ENCODE measurements at regions not wholly inside any gene's neighbourhood (a gene's known extent, or its start where the extent isn't known, plus 50 kb on each side); places are given as distances from the start of the nearest gene placed in this dataset.

DNA sequence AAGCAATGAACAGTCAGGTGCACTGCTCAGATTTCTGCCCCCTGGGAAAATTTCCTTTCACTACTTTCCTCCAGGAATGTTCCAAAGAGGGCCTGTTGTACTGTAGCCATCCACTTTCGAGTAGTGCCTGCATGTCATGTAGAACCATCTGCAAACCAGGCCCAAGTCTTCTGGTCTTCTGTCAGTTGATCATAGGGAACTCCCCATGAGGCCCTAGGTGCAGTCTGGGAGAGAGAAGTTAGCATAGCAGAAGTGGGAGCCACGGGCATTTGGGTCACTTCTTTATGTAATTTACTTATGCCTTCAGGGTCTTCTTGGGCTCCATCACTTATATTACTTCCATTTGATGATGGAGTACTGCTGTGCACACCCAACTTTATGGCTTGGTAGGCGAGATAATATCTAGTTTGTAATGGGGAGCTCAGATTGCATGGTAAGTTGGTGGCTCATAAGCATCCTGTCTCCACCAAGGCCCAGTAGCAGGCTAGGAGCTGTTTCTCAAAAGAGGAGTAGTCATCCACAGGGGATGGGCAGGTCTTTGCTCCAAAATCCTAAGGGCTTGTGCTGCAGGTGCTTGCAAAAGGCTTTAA is 151.4 kb downstream of the NFKBIZ start:
- no peak overlapping the region for H3K4me3 ChIP-seq (ENCODE audit: low read depth, low read length)
- no peaks in the 10 kb centered on the region for H3K4me1 ChIP-seq (ENCODE audit: control insufficient read depth, insufficient read depth, low read length)
- no peaks in the 10 kb centered on the region for H3K36me3 ChIP-seq (ENCODE audit: control insufficient read depth in 2 of 2, insufficient read depth in 1 of 2, low read length in 2 of 2)
- H3K9me3 ChIP-seq (ENCODE audit: control insufficient read depth, insufficient read depth, low read depth, low read length), result no peaks in the 10 kb centered on the region
- POLR2A ChIA-PET, result no interaction called here
- CTCF ChIA-PET, result no interaction called here
- TF ChIP-seq ZNF169 (tag by site-specific recombination; IDR thresholded peaks at IDR 0.05) (no peak), SP2 (tag by site-specific recombination; IDR thresholded peaks at IDR 0.05) (no peak), ZIC2 (tag by site-specific recombination; IDR thresholded peaks at IDR 0.05) (no peak), OVOL3 (tag by site-specific recombination; IDR thresholded peaks at IDR 0.05) (no peak), ZNF600 (tag by site-specific recombination; IDR thresholded peaks at IDR 0.05) (no peak), ZBTB48 (tag by site-specific recombination; IDR thresholded peaks at IDR 0.05) (no peak), ZNF146 (tag by site-specific recombination; IDR thresholded peaks at IDR 0.05) (no peak), ZNF248 (tag by site-specific recombination; IDR thresholded peaks at IDR 0.05) (no peak), ZNF514 (tag by site-specific recombination; IDR thresholded peaks at IDR 0.05) (no peak), HOXA7 (CRISPR knock-in tag; IDR thresholded peaks at IDR 0.05; ENCODE audit: borderline replicate concordance) (no peak), EGR2 (tag by site-specific recombination; IDR thresholded peaks at IDR 0.05; ENCODE audit: low read depth) (no peak), ZNF157 (tag by site-specific recombination; IDR thresholded peaks at IDR 0.05) (no peak), ZNF664 (tag by site-specific recombination; IDR thresholded peaks at IDR 0.05) (no peak), ZNF19 (tag by site-specific recombination; IDR thresholded peaks at IDR 0.05; ENCODE audit: low read depth) (no peak), ZBTB8A (tag by site-specific recombination; IDR thresholded peaks at IDR 0.05) (0 out of 2 replicates have a peak, but pooled peaks have one; percentile 24), ZSCAN18 (tag by site-specific recombination; IDR thresholded peaks at IDR 0.05) (no peak), OSR2 (tag by site-specific recombination; IDR thresholded peaks at IDR 0.05) (peak; percentile 76), ZBTB6 (tag by site-specific recombination; IDR thresholded peaks at IDR 0.05) (peak; percentile 79), ZNF223 (tag by site-specific recombination; IDR thresholded peaks at IDR 0.05) (no peak), ZNF513 (tag by site-specific recombination; IDR thresholded peaks at IDR 0.05) (no peak), MZF1 (tag by site-specific recombination; IDR thresholded peaks at IDR 0.05; ENCODE audit: borderline replicate concordance) (peak; percentile 54; the same call in 1 of the 2 replicates)
- TF ChIP-seq, protein P1, sequence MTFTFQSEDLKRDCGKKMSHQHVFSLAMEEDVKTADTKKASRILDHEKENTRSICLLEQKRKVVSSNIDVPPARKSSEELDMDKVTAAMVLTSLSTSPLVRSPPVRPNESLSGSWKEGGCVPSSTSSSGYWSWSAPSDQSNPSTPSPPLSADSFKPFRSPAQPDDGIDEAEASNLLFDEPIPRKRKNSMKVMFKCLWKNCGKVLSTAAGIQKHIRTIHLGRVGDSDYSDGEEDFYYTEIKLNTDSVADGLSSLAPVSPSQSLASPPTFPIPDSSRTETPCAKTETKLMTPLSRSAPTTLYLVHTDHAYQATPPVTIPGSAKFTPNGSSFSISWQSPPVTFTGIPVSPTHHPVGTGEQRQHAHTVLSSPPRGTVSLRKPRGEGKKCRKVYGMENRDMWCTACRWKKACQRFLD (tag by site-specific recombination; IDR thresholded peaks at IDR 0.05), result no peak
- TF ChIP-seq, protein P2, sequence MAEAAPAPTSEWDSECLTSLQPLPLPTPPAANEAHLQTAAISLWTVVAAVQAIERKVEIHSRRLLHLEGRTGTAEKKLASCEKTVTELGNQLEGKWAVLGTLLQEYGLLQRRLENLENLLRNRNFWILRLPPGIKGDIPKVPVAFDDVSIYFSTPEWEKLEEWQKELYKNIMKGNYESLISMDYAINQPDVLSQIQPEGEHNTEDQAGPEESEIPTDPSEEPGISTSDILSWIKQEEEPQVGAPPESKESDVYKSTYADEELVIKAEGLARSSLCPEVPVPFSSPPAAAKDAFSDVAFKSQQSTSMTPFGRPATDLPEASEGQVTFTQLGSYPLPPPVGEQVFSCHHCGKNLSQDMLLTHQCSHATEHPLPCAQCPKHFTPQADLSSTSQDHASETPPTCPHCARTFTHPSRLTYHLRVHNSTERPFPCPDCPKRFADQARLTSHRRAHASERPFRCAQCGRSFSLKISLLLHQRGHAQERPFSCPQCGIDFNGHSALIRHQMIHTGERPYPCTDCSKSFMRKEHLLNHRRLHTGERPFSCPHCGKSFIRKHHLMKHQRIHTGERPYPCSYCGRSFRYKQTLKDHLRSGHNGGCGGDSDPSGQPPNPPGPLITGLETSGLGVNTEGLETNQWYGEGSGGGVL (tag by site-specific recombination; IDR thresholded peaks at IDR 0.05), result no peak
- no peak overlapping the region for H3K27ac ChIP-seq (ENCODE audit: extremely low read depth, low read depth, low read length)

Measured in HEK293 (cell line).